HG03045 (cell line): ENCODE measurements at regions not wholly inside any gene's neighbourhood (a gene's known extent, or its start where the extent isn't known, plus 50 kb on each side); places are given as distances from the start of the nearest gene placed in this dataset.
"Not testable (repeated sequence)": the region's sequence is repeated elsewhere in the genome, so short reads cannot be mapped to it uniquely, and the experiment has no call there.

Source experiments
- ATAC-seq: cut with Tn5 transposase; IDR thresholded peaks from one replicate; pipeline ENCODE4 v1.9.1; 2021; ENCODE audit warnings: mild to moderate bottlenecking, moderate library complexity; ENCODE audit not compliant: unreplicated experiment

DNA sequence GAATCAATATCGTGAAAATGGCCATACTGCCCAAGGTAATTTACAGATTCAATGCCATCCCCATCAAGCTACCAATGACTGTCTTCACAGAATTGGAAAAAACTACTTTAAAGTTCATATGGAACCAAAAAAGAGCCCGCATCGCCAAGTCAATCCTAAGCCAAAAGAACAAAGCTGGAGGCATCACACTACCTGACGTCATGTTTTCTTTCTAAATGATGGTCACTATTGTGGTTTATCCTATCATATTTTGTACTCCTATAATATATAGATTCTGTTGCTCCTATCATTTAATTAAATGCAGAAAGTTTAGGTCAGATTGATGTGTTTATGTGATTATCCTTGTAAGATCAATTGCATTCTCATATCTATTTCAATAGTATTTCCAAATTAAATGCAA lies 796.9 kb upstream of the NCAM2 start:
- not testable (repeated sequence) for ATAC-seq

DNA sequence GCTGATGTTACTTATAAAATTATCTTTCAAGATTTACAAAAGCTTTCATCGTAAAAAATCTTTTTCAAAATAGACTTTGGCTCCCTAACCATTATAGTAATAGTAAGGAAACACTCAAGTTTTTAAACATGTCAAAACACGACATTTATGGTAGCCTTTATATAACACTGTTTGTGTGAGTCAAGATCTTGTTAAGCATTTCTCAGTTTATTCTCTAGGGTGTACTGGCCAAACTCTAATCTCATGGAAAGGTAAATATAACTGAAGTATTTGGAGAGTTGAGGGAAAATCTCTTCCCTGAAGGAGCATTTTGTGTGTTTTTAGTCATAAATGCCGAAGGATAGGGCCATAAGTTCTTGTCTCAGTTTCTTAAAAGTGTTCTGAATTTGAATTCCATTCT lies 790.9 kb upstream of the NCAM2 start:
- no peak for ATAC-seq

DNA sequence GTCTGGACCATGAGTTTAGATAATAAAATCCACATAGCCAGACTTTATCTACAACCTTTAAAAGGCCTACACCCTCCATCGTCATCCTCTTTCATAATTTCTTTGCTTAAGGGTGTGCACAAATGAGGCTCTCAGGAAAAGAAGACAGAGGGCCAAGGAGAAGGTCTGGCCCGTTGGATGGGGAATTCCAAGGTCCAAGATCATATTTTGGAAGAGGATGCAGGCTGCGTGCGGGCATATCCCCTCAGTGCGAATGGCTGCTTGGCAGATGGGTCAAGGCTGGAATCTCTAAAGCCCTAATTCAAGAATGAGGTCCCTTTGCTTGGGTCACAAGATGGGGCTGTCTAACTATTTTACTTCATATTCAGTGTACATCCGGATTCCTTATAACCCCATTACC lies 782.2 kb upstream of the NCAM2 start:
- ATAC-seq, result no peak

DNA sequence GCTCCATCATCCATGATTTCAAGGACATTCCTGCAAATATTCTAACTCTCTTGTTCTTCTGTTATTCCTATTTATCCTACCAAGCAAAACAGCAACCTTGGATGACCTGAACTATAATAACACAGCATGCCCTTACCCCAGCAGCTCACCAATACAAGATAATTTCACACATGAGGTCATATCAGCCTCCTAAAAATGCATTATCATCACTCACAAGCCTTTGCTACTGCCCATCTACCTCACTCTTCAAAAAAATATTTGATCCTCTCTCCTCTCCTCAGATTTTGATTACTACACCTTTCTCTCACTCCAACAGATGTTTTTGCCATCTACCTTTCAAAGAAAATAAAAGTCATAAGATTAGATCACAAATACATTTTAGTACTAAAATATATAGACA lies 777.6 kb upstream of the NCAM2 start:
- no peak for ATAC-seq

DNA sequence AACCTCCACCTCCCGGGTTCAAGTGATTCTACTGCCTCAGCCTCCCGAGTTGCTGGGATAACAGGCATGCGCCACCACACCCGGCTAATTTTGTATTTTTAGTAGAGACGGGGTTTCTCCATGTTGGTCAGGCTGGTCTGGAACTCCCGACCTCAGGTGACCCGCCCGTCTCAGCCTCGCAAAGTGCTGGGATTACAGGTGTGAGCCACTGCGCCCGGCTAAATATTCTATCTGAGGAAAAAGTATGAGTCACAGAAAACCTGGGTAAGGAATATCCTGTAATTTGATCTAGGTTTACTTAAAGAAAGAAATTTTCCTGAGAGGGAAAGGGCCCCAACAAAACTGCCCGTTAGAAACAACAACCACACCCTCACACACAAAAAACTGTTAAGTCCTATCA lies 776.2 kb upstream of the NCAM2 start:
- not testable (repeated sequence) for ATAC-seq

DNA sequence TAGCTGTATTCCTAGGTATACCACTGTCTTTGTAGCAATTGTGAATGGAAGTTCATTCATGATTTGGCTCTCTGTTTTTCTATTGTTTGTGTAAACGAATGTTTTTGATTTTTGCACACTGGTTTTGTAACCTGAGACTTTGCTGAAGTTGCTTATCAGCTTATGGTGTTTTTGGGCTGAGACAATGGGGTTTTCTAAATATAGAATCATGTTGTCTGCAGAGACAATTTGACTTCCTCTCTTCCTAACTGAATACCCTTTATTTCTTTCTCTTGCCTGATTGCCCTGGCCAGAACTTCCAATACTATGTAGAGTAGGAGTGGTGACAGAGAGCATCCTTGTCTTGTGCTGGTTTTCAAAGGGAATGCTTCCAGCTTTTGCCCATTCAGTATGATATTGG lies 761.6 kb upstream of the NCAM2 start:
- not testable (repeated sequence) for ATAC-seq

DNA sequence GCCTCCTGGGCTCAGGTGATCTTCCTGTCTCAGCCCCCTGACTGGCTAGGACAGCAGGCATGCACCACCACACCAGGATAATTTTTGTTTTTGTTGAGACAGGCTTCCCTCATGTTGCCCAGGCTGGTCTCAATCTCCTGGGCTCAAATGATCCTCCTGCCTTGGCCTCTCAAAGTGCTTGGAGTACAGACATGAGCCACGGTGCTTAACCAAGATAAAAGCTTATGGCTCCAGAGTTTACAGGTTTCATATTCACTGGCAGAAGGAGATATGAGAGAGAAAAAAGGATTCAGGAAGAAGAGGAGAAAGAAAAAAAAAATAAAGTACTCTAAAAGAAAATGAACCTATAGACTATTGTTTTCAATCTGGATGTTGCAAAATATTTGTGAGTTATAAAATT lies 748.8 kb upstream of the NCAM2 start:
- no peak for ATAC-seq

DNA sequence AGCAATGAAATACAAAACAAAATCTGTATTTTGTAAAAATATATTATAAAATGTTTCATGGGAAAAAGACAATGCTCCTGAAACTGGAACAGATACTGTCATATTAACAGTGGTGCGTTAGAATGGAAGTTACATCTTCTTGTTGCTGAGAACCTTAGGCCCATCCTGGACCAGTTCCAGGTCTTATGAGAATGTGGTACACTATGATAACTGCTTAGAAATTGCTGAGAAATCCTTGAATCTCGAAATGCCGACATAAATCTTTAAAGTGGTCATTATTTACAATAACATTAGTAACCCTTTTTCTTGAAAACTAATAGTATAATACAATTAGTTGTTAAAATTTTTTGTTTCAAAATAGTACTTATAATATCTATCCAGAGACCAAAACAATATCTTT lies 747.9 kb upstream of the NCAM2 start:
- no peak for ATAC-seq

DNA sequence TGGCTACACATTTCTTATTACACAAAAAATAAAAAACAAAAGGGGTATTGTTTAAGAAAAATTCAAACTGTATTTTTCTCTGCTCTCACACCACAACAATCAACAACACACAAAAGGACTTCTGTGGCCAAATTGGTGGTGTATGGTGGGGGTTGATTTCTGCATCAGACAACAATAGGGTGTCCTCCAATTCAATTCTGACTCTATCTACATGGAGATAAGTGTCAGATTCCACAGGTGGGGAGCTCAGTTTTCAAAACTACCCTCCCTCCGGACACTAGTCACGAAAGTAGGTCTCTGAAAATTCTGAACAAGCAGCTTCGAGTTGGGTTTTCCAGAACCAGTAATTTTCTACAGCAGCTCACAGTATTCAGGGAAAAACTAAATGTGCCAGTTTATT lies 744.9 kb upstream of the NCAM2 start:
- no peak for ATAC-seq

DNA sequence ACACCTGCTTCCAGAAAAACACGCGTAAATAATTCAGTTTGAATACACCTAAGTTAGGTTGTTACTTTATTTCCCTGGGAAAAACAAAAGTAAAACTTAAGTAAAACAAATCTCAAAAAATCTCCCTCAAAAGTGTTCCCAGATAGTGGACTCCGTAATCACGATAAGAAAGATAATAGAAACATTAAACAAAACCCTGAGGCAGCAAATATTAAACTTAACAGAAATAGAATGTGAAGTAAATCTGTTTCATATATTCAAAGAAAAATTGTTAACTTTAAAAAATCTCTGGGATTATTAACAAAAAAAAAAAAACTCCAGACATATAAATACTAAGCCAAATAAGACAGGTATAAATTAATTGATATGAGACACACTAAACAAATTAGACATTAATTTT lies 743.2 kb upstream of the NCAM2 start:
- no peak for ATAC-seq

DNA sequence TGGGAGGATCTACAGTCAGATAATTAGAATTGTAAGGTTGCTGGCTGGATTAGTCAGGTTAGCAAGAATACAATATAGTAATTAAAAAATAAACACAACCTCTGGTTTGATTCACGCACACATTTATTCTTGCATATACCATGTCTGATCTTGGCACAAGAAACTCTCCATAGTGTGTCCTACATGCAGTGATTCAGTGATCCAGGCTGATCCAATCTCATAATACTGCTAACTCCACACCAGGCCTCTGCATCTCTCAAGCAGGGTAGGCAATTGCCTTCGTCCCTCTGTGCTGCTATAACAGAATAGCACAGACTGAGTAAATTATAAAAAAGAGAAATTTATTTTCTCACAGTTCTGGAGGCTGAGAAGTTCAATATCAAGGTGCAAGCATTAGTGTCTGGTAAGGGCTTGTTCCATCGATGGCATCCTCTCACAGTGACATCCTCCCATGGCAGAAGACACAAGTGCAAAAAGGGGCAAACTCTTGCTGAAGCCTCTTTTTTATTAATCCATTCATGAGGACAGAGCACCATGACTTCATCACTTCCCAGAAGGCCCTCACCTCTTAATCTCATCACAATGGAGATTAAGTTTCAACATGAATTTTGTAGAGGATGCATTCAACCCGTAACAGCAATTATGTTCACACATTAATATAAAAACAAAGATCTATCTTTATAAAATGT lies 741.0 kb upstream of the NCAM2 start:
- ATAC-seq, result no peak

DNA sequence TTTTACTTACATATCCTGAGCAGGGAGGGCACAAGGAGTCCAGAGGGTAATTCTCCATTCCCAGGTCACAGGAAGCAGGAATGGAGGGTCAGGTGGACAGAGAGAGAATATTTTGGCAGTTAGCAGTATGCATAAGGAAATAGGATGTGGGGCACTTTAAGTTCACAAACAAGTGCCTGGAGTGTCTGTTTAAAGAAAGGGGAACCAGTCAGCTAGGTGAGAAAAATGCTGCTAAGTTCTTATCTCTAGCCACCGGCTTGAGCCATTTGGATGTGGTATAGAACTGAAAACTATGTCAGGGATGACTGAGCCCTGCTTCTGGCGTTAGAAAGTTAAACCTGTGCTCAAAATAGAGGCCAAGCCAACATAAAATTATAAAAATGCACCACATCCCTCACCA lies 739.7 kb upstream of the NCAM2 start:
- ATAC-seq, result no peak

DNA sequence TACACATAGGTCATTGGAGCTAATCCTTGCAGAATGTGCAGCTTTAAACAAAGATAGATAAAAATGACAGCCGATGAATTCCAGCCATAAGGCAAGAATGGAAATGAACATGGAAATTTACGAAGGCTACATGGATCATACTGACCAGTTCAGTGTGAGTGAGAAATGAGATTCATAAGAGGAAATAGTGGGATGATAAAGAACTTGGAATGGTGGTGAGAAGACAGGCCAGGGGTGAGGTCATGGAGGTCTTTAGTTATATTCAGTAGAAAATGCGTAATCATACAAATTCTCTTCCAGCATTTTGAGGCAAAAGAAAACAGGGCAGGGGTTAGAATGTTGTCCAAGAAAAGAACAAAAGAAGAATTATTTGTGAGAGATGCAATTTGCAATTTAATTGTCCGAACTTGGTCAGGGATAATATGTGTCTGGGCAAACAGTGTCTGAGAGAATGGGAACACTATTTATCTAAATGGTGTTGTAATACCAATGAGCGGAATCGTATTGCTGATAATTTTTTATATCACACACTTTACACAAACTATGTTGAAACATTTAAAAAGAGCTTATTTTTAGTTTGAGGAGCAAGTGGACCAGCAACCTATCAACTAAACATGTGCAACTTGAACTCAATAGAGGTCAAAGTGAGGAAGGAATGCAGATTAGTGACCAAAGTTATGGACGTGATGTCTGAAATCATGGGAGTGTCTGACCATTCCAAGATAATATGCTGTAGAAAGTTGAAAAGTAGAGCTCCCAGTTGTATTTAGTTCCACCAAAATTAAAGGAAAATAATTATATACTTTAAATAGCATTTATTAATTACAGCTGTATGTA lies 739.0 kb upstream of the NCAM2 start:
- no peak for ATAC-seq

DNA sequence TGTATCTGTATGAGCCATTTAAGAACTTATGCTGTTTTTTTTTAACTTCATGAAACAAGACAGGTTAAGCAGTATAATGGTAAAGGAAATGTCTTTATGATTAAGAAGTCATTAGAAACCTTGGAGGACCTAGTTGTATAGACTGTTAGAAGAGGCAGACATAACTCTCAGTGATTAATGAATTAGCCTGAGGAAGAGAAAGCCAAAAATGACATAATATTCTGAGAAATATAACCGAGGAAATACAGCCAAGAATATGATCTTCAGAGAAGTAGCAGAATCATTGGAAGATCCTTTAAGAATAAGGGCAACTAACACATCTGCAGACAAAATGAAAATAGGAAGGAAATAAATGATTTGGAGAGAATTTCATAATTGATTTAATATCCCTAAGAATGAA lies 738.1 kb upstream of the NCAM2 start:
- no peak for ATAC-seq

DNA sequence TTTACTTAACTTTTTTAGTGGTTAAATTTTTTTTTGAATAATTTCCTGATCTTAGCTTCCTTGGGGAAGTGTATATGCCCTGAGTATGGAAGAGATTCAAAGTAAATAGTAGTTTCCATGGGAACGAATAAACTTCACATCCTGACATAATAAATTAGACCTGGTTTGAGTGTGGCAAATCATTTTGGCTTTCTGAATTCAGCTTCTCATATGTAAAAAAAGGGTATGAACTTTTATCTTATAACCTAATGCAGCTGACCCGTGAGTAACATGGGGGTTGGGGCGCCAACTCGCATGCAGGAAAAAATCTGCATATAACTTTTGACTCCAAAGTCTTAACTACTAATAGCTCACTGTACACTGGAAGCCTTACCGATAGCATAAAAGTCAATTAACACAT lies 736.8 kb upstream of the NCAM2 start:
- no peak for ATAC-seq

DNA sequence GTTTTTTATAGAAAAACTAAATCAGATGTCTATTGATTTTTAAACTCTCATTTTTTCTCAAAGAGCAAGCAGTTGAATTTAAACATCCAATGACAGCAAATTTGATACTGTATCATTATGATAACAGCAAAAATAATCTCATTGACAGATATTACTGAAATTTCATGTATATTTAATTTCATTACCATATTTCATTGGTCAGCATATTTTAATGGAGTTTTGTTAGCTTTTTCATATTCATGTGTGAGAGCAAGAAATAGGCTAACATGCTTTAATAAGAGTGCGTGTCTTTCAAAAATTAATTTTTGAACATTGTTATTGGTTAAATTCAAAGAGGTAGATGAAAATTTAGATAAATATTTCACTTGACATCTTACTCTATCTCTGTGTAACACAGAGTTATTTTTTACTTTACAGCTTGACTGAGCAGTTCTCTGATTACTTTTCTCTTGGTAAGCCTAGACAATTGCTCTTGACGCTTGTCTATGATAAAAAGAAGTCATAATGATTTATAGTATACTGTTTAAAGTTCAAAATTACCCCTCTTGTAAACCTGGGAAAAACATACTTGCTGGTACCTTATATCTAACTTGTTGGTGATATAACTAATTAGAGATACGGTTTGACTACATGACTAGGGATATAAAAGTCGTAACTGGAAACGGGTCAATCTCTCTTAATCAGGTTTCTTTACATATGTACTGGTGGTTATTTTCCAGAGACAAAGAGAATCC lies 732.3 kb upstream of the NCAM2 start:
- no peak for ATAC-seq

DNA sequence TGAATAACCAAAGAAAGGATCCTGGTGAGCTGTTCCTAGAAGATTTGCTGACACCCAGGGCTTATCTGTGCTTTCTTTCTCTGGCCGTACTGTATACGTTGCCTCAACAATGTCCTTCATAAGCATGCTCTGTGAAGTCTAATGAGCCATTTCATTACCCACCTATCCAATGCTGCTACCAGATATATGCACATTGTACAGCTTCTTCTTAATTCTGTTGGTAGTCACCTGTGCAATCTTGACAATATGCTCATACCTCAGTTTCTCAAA lies 731.8 kb upstream of the NCAM2 start:
- ATAC-seq, result no peak

DNA sequence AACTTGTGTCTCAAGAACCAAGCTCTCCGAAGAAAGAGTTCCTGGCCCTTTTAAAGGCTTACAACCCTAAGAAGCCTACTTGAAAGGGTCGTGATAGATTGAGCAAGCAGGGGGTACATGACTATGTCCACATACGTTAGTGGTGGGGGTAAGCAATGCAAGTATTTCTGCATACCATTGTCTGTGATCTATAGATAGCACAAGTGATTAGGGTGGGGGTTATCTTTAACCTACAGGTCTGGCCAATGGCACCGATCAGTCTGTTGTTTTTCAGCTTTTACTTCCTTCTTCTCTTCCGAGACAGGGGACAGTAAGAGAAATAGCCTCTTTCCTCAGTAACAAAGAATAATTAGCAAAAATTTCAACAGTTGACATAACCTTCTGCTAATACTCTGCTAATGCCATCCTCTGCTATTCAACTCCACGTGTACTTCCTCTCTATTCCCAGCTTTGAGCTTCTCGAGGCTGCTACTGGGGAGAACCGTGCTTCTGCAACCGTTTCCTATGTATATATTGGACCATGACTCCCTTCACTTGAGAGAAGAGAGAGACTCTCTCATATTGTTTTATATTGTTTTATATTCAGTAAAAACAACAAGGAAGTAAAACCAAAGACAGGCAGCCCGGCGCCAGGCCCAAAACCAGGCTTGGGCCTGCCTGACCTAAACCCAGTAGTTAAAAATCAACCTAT lies 727.7 kb upstream of the NCAM2 start:
- ATAC-seq, result no peak

DNA sequence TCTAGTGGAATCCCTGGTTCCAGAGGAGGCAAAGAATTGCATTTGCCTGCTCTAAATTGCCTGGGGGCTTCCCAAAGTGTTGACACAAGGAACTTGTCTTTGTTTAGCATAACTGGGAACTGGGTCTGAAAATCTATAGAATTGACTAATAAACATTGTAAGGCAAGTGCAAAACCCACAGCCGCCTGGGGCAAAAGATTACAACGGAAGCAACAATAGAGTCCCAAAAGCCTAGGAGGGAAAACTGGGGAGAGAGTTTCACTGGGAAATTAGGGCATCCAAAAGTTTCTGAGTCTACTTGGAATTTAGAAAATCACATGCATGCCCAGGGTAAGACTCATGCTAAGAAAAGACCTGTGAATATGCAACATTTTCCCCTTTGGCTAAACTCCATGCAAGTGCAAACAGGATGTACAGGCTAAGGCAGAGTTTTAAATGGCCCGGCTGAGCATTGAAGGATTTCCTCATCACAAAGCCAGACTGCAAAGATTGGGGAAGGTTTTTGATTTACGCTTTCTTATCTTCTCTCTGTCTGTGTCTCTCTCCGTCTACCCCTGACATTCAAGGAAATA lies 725.3 kb upstream of the NCAM2 start:
- ATAC-seq, result no peak

DNA sequence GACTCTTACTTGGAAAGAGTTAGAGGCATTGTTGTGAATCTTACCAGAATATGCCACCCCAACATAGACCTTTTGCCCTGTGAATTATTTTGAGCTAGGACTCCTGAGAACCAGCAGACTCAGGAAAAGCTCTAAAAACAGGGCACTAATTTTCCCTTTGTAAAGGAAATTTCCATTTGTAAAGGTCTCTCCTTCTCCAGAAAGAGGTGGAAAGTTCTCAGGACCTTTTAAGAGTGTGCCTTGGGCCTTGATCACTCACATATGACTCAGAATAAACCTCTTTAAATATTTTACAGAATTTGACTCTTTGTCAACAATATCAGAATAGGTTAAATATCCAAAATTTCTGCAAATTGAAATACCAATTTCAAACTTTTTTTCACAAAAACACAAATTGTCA lies 721.8 kb upstream of the NCAM2 start:
- no peak for ATAC-seq

DNA sequence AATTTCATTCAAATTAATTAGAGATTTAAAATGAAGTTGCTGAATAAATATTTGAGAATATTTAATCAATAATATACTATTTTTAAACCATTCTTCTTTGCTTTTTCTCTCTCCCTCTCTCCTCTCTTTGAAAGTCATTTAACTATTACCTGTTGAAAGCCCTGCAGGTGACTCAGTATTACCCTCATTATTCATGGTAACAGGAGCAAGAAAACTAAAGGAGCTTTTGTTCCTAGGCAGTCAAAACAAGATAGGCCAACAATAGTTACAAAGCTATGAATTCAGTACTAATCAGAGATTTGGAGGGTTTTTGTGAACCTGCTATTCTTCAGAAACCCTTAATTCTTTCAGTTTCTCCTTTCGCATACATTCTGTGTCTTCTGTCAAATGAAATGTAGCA lies 721.3 kb upstream of the NCAM2 start:
- no peak for ATAC-seq
